A673 (cell line): ENCODE measurements at regions not wholly inside any gene's neighbourhood (a gene's known extent, or its start where the extent isn't known, plus 50 kb on each side); places are given as distances from the start of the nearest gene placed in this dataset.

Experiments used
- CTCF ChIP-seq: fragments of 300-800, 200-600 bp; sonication (generic); conservative IDR thresholded peaks from 2 replicates; pipeline ENCODE4 v1.5.1; 2017; ENCODE audit warnings: low read depth, mild to moderate bottlenecking, antibody characterized with exemption, low read length, moderate library complexity, mixed read lengths
- EZH2 ChIP-seq: fragments of 200-600 bp; sonication (generic); IDR thresholded peaks from 2 replicates; pipeline ENCODE4 v1.6.1; 2017; ENCODE audit warnings: borderline replicate concordance, low read depth, mild to moderate bottlenecking, mixed read lengths, antibody characterized with exemption, low read length; ENCODE audit not compliant: poor library complexity, severe bottlenecking

GRCh38 chr1:29963946-29964345 is 727.6 kb downstream of the PTPRU start:
- TF ChIP-seq CTCF, result no peak
- no peak for TF ChIP-seq EZH2
